ENCODE measurements at regions not wholly inside any gene's neighbourhood (a gene's known extent, or its start where the extent isn't known, plus 50 kb on each side); places are given as distances from the start of the nearest gene placed in this dataset.

GRCh38 chr2:7971841-7972240, 710.0 kb upstream of the ID2 start:
- H3K4me3 ChIP-seq = no peak overlapping the region
- no peaks in the 10 kb centered on the region for H3K36me3 ChIP-seq
- no peaks in the 10 kb centered on the region for H3K9me3 ChIP-seq
- no peaks in the 10 kb centered on the region for H3K27me3 ChIP-seq
- TF ChIP-seq POLR2A (IDR thresholded peaks at IDR 0.05) = no peak
- TF ChIP-seq CTCF (IDR thresholded peaks at IDR 0.05) = no peak
- H3K27ac ChIP-seq = no peak overlapping the region
- ATAC-seq (no peak), DNase-seq (no peak)
- WGBS, 4 donors = 64 to 76% (median 72%) methylated on average over 4 of the region's 4 CpGs
- H3K4me1 ChIP-seq = peaks cover 0 to 5% (median 0%) of the 10 kb centered on the region in 12 donors
- intact Hi-C loops (cut with DNase I) = no loop called here

GRCh38 chr2:7972670-7973069, 709.2 kb upstream of the ID2 start:
- no peaks in the 10 kb centered on the region for H3K9me3 ChIP-seq
- H3K4me3 ChIP-seq = no peak overlapping the region
- H3K27ac ChIP-seq = no peak overlapping the region
- no peak for DNase-seq
- intact Hi-C loops (cut with DNase I) = no loop called here
- 85 to 95% (median 92%) methylated on average over 7 of the region's 7 CpGs for WGBS, 4 donors
- peaks cover 0 to 5% (median 0%) of the 10 kb centered on the region in 12 donors for H3K4me1 ChIP-seq
- no peaks in the 10 kb centered on the region for H3K36me3 ChIP-seq
- H3K27me3 ChIP-seq = no peaks in the 10 kb centered on the region
- TF ChIP-seq POLR2A (IDR thresholded peaks at IDR 0.05) (no peak), CTCF (IDR thresholded peaks at IDR 0.05) (no peak)
- no peak for ATAC-seq

- no peak for TF ChIP-seq POLR2A (IDR thresholded peaks at IDR 0.05)
- TF ChIP-seq CTCF (IDR thresholded peaks at IDR 0.05) = no peak
- no peak overlapping the region for H3K4me3 ChIP-seq
- no peaks in the 10 kb centered on the region for H3K9me3 ChIP-seq
- peaks cover 0 to 5% (median 0%) of the 10 kb centered on the region in 12 donors for H3K4me1 ChIP-seq
- DNase-seq (no peak), ATAC-seq (no peak)
- H3K27ac ChIP-seq = no peak overlapping the region
- intact Hi-C loops (cut with DNase I) = no loop called here
- no peaks in the 10 kb centered on the region for H3K36me3 ChIP-seq
- H3K27me3 ChIP-seq = no peaks in the 10 kb centered on the region
- 96% methylated on average over 8 of the region's 8 CpGs for WGBS, 4 donors
Observed at GRCh38 chr2:7973801-7974480, 707.9 kb upstream of the ID2 start.

GRCh38 chr2:7974936-7975335, 706.9 kb upstream of the ID2 start:
- H3K36me3 ChIP-seq = no peaks in the 10 kb centered on the region
- no peaks in the 10 kb centered on the region for H3K27me3 ChIP-seq
- no peak overlapping the region for H3K4me3 ChIP-seq
- 86 to 94% (median 92%) methylated on average over 5 of the region's 5 CpGs for WGBS, 4 donors
- no peak for TF ChIP-seq CTCF (IDR thresholded peaks at IDR 0.05)
- no peak for TF ChIP-seq POLR2A (IDR thresholded peaks at IDR 0.05)
- ATAC-seq = no peak
- DNase-seq = no peak
- peaks cover 0 to 4% (median 0%) of the 10 kb centered on the region in 12 donors for H3K4me1 ChIP-seq
- intact Hi-C loops (cut with DNase I) = no loop called here
- H3K27ac ChIP-seq = no peak overlapping the region
- no peaks in the 10 kb centered on the region for H3K9me3 ChIP-seq

Measured in heart left ventricle (tissue), 16 donors.